ENCODE measurements at regions not wholly inside any gene's neighbourhood (a gene's known extent, or its start where the extent isn't known, plus 50 kb on each side); places are given as distances from the start of the nearest gene placed in this dataset.

DNA sequence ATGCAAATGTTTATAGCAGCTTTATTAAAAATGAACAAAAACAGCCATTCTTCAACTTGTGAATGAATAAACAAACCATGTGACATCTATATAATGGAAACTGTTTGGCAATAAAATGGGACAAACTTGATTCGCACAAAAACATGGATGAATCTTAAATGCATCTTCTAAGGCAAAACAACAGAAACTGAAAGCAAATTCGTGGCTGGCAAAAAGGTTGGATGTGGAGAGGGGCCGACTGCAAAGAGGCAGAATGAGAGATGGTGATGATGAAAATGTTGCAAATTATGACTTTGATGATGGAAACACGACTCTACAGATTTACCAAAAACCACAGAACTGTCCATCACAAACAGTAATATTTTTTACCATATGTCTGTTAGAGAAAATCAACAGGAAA, 327.0 kb upstream of the NR5A2 start:
- no peak for DNase-seq (ENCODE audit: low spot score)

DNA sequence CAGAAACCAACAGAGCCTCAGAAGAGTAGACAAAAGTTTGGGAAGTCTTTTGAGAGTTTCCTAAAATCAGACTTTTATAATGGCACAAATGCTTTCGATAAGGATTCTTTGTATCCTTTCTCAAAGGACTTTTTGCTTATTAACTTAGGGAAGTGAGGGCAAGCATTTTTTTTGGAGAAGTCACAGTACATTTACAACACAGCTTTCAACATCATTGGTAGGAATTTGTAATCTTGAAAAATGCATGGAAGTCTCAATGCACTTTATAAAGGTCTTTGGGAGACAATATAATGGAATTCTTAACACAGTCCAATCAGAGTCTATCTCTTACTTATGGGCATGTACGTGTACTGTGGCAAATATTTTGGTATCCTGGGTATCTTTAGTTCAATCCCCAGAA, 325.8 kb upstream of the NR5A2 start:
- DNase-seq (ENCODE audit: low spot score), result no peak

DNA sequence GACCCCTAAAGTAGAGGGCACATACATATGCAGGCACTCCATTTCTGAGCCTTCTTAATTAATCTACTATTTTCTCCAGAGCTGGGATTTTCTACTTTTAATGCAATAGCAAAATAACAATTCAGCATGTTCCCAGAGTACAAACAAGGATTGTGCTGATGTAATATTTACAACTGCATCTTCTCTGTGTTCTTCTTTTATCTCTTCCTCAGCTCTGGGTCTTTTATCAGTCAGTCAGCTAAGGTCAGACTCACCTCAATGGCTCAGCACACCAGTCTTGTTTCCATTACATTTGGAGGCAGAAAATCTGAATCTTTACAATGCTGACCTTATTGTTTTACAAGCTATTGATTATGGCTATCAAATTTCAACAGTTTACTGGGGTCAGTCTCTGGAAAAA, 323.3 kb upstream of the NR5A2 start:
- no peak for DNase-seq (ENCODE audit: low spot score)

GRCh38 chr1:199705825-199706224, 321.7 kb upstream of the NR5A2 start:
- no peak for DNase-seq (ENCODE audit: low spot score)

GRCh38 chr1:199706826-199707606, 320.5 kb upstream of the NR5A2 start:
- DNase-seq (ENCODE audit: low spot score), result no peak

DNA sequence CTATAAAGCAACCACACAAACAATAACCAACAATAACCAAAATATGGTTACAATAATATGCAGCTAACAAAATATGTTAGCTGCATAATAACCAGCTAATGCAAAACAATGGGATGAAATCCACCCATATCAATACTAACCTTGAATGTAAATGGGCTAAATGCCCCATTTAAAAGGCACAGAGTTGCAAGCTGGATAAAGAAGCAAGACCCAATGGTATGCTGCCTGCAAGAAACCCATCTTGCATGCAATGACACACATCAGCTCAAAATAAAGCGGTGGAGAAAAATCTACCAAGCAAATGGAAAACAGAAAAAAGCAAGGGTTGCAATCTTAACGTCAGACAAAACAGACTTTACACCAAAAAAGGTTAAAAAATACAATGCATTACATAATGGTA, 316.5 kb upstream of the NR5A2 start:
- DNase-seq (ENCODE audit: low spot score), result no peak

GRCh38 chr1:199716729-199717128, 310.8 kb upstream of the NR5A2 start:
- no peak for DNase-seq (ENCODE audit: low spot score)

- DNase-seq (ENCODE audit: low spot score), result no peak
Measured at GRCh38 chr1:199719156-199719842, 308.2 kb upstream of the NR5A2 start.

GRCh38 chr1:199720496-199720895, 307.0 kb upstream of the NR5A2 start:
- no peak for DNase-seq (ENCODE audit: low spot score)

GRCh38 chr1:199721001-199721400, 306.5 kb upstream of the NR5A2 start:
- DNase-seq (ENCODE audit: low spot score), result no peak

- DNase-seq (ENCODE audit: low spot score), result peak; percentile 48
Measured at GRCh38 chr1:199723250-199723956, 304.1 kb upstream of the NR5A2 start.

GRCh38 chr1:199724049-199724448, 303.5 kb upstream of the NR5A2 start:
- no peak for DNase-seq (ENCODE audit: low spot score)

- DNase-seq (ENCODE audit: low spot score), result no peak
Measured at GRCh38 chr1:199725002-199725565, 302.4 kb upstream of the NR5A2 start.

GRCh38 chr1:199727682-199728081, 299.8 kb upstream of the NR5A2 start:
- DNase-seq (ENCODE audit: low spot score), result no peak

DNA sequence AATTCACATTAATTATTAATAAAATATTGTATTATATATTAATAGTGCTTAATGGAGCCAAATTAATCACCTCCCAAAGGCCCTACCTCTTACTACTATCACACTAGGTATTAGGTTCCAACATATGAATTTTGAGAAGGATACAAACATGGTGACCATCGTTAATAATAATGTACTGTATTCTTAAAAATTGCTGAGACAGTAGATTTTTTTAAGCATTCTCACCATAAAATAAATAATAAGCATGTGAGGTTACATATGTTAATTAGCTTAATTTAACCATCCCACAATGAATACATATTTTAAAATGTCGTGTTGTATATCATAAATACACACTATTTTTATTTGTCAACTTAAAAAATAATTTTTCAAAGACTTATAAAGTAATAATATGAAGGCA, 299.2 kb upstream of the NR5A2 start:
- no peak for DNase-seq (ENCODE audit: low spot score)

DNA sequence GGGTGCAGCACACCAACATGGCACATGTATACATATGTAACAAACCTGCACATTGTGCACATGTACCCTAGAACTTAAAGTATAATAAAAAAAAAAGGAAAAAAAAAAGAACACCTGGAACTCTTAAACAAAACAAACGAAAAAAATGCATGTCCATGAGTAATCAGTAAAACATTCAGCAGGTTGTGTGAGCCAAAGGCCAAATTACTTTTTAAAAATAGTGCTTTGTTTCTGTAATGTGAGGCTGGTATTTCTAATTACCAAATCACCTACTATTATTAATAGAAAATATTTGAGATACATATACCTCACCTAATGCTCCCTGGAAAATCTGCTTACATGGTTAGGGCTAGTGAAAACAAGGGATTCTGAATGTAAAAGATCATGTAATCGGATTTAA, 294.4 kb upstream of the NR5A2 start:
- DNase-seq (ENCODE audit: low spot score), result no peak

DNA sequence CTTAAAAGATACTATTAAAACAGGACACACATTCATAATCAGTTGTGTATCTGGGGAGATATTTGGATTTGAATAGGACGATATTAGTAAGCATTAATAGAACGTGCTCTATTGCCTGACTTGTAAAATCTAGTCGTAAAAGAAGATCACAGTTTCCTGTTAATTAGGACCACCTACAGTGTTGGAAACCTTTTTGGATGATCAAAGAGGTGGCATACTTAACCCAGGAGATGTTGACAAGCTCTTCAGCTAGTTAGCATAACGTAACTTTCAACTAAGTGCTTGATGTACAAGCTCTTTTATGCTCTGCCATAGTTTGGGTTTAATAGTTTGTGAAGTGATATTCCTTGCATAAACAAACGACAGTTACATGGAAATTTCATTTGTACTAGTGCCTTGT, 293.3 kb upstream of the NR5A2 start:
- DNase-seq (ENCODE audit: low spot score), result no peak

DNA sequence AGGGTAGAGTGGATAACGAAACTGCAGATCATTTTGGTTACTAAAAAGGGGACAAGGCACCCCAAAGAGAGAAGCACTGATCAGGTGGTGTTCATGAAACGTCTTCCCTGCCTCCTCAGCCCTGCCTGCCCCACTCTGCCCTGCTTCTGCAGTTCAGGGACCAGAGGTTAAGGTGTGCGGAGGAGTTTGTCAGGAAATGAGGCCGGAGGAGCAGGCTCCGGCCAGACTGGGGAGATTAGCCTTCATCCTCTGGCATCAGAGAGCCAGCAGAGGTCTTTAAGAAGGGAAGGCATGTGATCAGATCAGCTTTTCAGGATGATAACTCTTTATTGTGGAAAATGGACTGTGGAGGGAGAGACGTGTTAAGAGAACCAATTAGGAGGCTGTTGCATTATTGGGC, 291.9 kb upstream of the NR5A2 start:
- no peak for DNase-seq (ENCODE audit: low spot score)

DNA sequence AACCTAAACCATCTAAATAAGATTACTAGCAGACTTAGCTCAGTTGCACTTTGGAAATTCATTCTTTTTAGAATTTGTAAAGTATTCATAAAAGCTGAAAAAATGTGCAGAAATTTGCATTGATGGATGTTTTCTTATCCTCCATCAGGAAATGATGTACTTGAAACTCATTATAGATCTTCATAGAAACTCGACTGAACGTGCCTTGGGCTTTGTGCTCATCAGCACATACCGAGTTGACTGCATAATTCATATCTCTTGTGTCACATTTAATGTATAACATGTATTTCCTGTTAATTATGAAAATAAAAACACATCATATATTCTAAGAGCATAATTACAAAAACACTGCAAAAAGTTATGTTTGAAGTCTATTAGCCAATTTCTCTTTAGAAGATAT, 290.9 kb upstream of the NR5A2 start:
- DNase-seq (ENCODE audit: low spot score), result no peak

- DNase-seq (ENCODE audit: low spot score), result no peak
Measured at GRCh38 chr1:199741586-199741985, 285.9 kb upstream of the NR5A2 start.

GRCh38 chr1:199742547-199742946, 285.0 kb upstream of the NR5A2 start:
- DNase-seq (ENCODE audit: low spot score), result peak; percentile 67

- DNase-seq (ENCODE audit: low spot score), result no peak
Measured at GRCh38 chr1:199743227-199743626, 284.3 kb upstream of the NR5A2 start.

All from AG08395 (cell line).